Erythroblast (primary cell): ENCODE measurements at regions not wholly inside any gene's neighbourhood (a gene's known extent, or its start where the extent isn't known, plus 50 kb on each side); places are given as distances from the start of the nearest gene placed in this dataset.

Experiments used
- GATA1 ChIP-seq: IDR thresholded peaks from 2 replicates; pipeline ENCODE4 v1.6.1; 2011; ENCODE audit warnings: low read depth, mild to moderate bottlenecking, control low read depth, low read length, moderate library complexity
- POLR2A ChIP-seq: IDR thresholded peaks from 2 replicates; pipeline ENCODE4 v1.6.1; 2011; ENCODE audit warnings: mild to moderate bottlenecking, low read length

GRCh38 chr18:24860978-24861680 is 400.7 kb downstream of the HRH4 start:
- no peak for TF ChIP-seq POLR2A
- no peak for TF ChIP-seq GATA1
